ENCODE measurements at regions not wholly inside any gene's neighbourhood (a gene's known extent, or its start where the extent isn't known, plus 50 kb on each side); places are given as distances from the start of the nearest gene placed in this dataset.
"Not testable (repeated sequence)": the region's sequence is repeated elsewhere in the genome, so short reads cannot be mapped to it uniquely, and the experiment has no call there.

DNA sequence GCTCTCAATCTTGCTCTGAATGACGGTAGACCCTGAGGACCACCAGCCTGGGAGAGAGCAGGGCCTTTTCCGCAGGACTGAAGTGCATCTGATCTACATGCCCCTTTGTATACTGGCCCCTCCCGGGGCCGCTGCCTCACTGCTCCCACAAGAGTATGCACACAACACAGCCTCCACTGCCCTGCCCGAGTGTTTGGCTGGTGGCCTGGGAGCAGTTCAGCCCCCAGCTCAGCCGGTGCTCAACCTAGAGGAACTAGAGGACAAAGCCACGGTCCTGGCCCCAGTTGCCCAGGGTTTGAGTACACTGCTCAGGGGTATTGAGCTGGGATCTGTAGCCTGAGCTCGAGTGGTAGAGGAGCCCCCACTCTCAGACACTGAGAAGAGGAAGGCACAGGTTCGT lies 118.9 kb upstream of the CAB39 start:
- no peak for DNase-seq (ENCODE audit: low spot score)

DNA sequence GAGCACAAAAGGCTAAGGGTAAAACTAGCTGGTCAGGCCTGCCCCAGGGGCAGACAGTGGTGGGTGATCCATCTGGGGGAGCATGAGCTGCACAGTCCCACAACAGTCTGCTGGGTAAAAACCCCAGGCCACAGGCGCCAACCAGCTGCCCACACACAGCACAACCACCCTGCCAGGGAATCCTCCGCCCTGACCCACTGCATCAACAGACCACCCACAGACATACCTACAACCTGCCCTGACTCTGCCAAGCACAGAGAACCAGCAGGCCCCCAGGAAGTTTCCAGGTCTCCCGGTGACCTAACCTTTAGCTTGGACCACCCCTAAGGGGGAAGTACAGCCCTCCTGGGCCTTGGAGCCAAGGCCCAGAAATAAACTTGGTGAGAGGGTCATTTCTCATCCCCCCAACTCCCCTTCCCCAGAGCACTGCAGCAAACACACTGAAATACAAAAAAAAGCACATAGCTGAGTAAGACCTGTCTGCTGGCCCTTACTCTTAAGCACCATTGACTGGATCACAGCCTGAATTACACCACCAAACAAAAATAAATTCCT lies 118.3 kb upstream of the CAB39 start:
- no peak for DNase-seq (ENCODE audit: low spot score)

DNA sequence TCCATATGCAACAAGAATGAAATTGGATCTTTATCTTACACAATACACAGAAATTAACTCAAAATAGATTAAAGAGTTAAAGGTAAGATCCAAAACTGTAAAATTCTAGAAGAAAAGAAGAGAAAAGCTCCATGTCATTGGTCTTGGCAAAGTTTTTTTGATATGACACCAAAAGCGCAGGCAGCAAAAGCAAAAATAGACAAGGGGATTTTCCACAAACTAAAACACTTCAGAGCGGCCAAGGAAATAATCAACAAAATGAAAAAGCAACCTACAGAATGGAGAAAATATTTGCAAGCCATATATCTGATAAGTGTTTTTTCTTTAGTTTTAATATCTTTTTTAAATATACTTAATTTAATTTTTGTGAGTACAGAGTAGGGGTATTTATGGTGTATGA lies 112.8 kb upstream of the CAB39 start:
- no peak for DNase-seq (ENCODE audit: low spot score)

DNA sequence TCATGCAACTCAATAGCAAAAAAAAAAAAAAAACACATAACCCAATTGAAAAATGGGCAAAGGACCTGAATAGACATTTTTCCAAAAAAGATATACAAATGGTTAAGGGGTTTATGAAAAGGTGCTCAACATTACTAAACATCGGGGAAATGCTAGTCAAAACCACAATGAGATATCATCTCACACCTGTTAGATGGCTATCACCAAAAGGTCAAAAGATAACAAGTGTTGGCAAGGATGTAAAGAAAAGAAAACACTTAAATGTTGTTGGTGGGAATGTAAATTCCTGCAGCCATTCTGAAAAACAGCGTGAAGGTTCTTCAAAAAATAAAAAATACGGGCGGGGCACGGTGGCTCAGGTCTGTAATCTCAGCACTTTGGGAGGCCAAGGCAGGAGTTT lies 112.4 kb upstream of the CAB39 start:
- no peak for DNase-seq (ENCODE audit: low spot score)

DNA sequence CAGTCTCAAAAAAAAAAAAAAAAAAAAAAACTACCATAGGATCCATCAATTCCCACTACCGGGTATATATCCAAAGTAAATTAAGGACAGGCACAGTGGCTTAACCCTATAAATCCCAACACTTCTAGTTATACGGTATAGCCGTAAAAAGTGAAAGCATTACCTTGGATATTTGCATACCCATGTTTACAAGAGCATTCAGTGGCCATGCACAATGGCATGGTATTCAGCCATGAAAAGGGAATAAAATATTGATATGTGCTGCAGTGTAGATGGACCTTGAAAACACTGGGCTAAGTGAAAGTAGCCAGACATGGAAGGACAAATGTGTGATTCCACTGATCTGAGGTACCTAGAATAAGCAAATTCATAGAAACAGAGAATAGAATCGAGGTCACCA lies 111.8 kb upstream of the CAB39 start:
- DNase-seq (ENCODE audit: low spot score) = no peak

DNA sequence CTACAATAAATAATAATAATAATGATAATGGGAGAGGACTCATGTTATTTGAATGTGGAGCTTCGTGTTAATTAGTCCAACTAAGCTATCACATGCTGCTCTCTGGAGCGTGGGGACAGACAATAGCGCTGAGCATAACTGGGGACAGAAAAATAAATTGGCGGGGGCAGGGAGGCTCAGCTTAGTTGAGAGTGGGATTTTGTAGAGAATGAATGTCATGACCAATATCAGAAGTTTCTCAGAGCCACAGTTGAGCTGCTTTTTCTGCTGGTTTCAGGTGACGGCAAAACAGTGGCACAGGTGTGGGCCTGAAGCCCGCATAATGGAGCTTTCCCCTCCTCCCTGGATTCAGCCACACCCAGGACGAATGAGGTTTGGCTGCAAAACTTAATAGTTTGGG lies 111.1 kb upstream of the CAB39 start:
- DNase-seq (ENCODE audit: low spot score) = no peak

DNA sequence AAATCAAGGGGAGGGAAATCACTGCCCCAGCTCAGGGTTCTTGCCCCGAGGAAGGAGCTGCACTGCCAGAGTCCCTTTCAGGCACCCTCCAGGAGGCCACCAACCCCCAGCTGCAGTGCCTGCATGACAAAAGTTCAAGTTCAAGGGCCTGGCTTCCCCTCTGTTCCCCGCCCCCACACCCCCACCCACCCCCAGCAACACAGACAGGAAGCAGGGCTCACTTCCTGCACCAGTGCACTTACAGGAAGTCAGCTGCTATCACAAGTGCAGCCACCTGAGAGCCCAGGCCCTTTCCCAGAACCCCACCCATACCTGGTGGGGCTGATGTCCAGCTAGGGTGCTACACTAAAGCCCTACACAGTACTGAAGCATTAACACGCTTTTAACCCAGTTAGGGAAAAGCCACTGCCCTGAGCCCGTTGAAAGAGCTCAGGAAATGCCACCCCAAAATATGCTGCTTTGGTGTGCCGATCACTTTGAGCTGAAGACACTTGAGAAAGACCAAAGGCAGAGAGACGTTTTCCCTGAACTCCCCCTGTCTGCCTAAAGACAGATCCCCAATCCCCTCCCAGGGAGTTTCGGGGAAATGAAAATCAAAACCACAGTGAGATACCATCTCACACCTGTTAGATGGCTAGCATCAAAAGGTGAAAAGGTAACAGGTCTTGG lies 109.9 kb upstream of the CAB39 start:
- no peak for DNase-seq (ENCODE audit: low spot score)

DNA sequence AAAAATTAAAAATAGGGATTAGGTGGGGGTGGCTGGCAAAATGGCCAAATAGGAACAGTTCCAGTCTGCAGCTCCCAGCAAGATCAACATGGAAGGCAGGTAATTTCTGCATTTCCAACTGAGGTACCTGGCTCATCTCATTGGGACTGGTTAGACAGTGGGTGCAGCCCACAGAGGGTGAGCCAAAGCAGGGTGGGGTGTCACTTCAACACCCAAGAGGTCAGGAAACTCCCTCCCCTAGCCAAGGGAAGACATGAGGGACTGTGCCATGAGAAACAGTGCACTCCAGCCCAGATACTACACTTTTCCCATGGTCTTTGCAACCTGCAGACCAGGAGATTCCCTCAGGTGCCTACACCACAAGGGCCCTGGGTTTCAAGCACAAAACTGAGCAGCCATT lies 109.3 kb upstream of the CAB39 start:
- not testable (repeated sequence) for DNase-seq (ENCODE audit: low spot score)

DNA sequence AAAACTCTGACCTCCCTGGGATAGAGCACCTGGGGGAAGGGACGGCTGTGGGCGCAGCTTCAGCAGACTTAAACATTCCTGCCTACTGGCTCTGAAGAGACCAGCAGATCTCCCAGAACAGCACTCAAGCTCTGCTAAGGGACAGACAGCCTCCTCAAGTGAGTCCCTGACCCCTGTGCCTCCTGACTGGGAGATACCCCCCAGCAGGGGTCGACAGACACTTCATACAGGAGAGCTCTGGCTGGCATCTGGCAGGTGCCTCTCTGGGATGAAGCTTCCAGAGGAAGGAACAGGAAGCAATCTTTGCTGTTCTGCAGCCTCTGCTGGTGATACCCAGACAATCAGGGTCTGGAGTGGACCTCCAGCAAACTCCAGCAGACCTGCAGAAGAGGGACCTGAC lies 108.5 kb upstream of the CAB39 start:
- DNase-seq (ENCODE audit: low spot score) = not testable (repeated sequence)

DNA sequence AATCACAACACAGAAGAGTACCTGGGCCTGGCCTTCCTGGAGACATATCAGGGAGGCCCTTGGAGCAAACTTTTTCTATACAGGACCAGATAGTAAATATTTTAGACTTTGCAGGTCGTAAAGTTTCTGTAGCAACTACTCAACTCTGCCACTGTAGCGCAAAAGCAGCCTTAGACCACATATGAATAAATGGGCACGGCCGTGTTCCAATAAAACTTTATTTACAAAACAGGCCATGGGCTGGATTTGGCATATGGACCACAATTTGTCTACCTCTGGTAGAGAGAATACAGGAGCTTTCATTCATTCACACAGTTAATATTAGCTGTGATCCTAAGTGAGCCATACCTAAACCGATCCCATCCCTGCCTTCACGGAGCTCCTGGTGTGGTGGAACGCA lies 98.6 kb upstream of the CAB39 start:
- no peak for DNase-seq (ENCODE audit: low spot score)

DNA sequence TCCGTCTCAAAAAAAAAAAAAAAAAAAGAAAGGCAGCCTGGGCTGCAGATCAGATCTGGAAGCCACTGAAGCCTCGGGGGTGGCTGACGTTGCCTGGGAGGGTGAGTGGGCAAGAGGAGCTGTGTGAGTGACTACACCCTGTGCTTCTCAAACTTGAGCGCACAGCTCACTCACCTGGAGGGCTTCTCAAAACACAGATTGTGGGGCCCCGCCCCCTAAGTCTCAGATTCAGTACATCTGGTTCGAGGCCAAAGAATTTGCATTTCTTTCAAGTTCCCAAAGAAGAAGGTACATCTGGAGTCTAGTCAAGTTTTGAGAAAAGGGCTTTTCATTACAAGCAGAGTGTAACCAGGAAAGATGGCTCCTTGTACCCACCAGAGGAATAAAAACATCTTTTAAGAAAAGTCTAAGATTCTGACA lies 97.7 kb upstream of the CAB39 start:
- no peak for DNase-seq (ENCODE audit: low spot score)

DNA sequence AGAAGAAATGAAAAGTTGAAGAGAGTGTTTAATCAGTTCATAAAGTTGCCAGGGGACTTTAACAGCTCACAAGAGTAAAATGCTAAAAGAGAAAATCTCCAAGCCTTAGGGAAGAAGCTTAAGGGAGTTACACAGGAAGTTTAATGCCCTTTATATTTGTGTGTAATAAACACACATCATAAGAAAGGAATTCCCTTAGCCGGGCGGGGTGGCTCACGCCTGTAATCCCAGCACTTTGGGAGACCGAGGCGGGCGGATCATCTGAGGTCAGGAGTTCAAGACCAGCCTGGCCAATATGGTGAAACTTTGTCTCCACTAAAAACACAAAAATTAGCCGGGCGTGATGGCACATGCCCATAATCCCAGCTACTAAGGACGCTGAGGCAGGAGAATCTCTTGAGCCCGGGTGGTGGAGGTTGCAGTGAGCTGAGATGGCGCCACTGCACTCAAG lies 95.4 kb upstream of the CAB39 start:
- DNase-seq (ENCODE audit: low spot score) = not testable (repeated sequence)

DNA sequence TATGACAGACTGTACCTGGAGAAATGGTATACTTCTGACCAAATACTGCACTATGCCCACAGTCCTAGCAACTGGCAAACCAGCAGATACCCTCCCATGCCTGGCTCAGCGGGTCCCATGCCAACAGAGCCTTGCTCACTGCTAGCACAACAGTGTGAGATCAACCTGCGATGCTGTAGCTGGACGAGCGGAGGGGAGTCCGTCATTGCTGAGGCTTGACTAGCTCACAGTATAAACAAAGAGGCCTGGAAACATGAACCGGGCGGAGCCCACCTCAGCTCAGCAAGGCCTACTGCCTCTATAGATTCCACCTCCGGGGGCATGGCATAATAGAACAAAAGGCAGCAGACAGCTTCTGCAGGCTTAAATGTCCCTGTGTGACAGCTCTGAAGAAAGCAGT lies 93.2 kb upstream of the CAB39 start:
- no peak for DNase-seq (ENCODE audit: low spot score)

DNA sequence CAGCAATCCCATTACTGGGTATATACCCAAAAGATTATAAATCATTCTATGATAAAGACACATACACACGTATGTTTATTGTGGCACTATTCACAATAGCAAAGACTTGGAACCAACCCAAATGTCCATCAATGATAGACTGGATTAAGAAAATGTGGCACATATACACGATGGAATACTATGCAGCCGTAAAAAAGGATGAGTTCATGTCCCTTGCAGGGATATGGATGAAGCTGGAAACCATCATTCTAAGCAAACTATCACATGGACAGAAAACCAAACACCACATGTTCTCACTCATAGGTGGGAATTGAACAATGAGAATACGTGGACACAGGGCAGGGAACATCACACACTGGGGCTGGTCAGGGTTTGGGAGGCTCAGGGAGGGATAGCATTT lies 87.4 kb upstream of the CAB39 start:
- not testable (repeated sequence) for DNase-seq (ENCODE audit: low spot score)

DNA sequence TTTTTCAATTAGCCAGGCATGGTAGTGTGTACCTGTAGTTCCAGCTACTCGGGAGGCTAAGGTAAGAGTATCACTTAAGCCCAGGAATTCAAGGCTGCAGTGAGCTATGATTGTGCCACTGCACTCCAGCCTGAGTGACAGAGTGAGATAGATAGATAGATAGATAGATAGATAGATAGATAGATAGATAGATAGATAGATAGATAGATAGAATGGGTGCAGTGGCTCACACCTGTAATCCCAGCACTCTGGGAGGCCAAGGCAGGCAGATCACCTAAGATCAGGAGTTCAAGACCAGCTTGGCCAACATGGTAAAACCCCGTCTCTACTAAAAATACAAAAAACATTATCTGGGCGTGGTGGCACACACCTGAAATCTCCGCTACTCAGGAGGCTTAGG lies 85.6 kb upstream of the CAB39 start:
- not testable (repeated sequence) for DNase-seq (ENCODE audit: low spot score)

DNA sequence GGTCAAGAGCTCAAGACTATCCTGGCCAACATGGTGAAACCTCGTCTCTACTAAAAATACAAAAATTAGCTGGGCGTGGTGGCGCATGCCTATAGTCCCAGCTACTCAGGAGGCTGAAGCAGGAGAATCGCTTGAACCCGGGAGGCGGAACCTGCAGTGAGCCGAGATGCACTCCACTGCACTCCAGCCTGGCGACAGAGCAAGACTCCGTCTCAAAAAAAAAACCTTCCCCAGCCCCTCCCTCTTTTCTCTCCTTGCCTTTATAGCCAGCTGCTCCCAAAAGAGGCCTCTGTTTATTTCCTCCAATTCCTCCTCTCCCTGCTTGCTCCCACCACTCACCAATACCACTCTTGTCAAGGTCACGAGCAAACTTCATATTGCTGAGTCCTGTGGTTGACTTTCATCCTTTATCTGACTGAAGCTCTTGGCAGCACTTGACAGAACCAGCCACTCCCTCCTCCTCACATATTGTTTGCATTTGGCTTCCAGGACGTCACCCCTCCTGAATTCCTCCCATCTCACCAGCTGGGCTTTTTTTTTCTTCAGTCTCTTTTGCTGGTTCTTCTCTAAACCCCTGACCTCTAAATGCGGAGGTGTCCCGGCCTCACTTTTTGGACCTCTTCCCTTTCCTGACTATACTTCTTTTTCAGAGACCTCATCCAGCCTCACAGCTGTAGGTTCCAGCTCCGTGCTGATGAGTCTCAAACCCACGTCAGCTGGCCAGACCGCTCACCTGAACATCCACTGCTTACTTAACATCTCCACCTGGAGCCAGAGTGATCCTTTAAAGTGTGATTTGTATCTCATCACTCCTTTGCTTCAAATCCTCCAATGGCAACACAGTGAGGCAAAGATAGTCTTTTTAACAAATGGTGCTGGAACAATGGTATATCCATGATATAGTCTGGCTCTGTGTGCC lies 84.6 kb upstream of the CAB39 start:
- DNase-seq (ENCODE audit: low spot score) = no peak

DNA sequence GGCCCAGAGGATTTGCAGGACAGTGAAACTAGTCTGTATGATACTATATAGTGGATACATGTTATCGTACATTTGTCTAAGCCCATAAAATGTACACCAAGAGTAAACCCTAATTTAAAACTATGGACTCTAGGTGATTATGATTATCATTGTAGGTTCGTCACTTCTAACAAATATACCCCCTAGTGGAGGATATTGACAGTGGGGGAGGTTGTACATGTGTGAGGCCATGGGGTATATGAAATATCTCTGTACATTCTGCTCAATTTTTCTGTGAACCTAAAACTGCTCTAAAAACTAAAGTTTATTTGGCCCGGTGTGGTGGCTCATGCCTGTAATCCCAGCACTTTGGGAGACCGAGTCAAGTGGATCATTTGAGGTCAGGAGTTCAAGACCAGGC lies 81.2 kb upstream of the CAB39 start:
- DNase-seq (ENCODE audit: low spot score) = no peak

DNA sequence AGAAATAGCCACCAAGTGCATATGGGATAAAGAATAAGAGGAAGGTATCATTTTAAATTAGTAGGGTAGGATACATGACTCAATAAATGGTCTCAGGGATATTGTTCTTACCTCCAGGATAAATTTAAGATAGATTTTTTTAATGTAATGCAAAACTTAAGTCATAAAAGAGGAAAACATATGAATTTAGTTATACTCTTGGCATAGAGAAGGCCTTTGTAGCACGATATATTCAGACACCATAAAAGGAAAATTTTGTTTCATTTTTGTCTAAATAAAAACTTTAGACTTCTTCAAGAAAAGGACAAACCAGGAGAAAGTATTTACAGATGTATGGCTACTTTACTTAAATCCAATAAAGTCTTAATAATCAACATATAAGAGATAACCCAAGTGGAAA lies 78.5 kb upstream of the CAB39 start:
- DNase-seq (ENCODE audit: low spot score) = no peak

DNA sequence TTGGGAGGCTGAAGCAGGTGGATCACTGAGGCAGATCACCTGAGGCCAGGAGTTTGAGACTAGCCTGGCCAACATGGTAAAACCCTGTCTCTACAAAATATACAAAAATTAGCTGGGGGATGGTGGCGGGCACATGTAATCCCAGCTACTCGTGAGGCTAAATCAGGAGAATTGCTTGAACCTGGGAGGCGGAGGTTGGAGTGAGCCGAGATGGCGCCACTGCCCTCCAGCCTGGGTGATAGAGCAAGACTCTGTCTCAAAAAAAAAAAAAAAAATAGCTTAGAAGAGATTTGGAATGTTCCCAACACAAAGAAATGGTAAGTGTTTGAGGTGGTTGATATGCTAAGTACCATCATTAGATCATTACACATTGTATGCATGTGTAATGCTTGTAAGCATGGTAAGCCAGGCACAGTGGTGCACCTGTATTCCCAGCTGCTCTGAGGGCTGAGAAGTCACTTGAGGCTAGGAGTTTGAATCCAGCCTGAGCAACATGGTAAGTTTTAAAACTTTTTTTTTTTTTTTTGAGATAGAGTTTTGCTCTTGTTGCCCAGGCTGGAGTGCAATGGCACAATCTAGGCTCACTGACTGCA lies 77.8 kb upstream of the CAB39 start:
- not testable (repeated sequence) for DNase-seq (ENCODE audit: low spot score)

DNA sequence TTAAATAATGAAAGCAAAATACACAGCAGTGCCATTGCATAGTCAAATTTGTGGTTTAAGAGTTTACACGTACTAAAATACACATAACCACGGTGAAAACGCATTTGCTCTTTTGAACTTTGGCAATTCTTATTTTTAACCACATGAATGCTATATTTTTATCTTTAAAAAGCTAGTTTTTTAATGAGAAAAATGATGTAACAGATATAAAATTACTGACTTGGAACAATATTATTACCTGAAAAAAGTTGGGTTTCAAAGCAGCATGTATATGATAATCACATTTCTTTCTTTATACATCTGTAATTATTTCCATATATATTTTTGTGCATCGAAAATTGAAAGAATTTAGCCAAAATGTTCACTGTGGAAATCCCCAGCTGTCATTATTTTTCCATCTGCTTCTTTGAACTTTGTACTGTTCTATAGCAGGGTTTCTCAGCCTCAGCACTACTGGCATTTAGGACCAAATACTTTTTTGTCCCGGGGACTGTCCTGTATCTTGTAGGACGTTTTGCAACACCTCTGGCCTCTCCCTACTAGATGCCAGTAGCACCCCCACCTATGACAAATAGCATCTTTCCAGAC lies 75.9 kb upstream of the CAB39 start:
- no peak for DNase-seq (ENCODE audit: low spot score)

DNA sequence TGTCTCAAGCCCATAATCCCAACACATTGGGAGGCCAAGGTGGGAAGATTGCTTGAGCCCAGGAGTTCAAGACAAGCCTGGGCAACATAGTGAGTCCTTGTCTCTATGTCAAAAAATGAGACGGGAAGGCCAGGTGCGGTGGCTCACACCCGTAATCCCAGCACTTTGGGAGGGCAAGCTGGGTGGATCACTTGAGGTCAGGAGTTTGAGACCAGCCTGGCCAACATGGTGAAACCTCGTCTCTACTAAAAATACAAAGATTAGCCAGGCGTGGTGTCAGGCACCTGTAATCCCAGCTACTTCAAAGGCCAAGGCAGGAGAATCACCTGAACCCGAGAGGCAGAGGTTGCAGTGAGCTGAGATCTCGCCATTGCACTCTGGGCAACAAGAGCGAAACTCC lies 75.2 kb upstream of the CAB39 start:
- DNase-seq (ENCODE audit: low spot score) = not testable (repeated sequence)

DNA sequence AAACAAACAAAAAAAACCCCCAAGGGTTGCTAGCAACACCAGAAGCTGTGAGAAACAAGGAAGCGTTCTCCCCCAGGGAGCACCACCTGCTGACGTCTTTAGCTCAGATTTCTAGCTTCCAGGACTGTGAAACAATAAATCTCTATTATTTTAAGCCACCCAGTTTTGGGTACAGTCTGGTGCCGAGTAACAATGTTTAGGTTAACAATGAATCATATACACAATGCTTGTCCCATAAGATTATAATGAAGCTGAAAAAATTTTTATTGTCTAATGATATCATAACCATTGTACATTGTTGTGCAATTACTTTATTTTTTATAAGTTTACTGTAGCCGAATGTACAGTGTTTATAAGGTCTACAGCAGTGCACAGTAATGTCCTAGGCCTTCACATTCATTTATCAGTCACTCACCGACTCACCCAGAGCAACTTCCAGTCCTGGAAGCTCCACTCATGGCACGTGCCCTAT lies 72.1 kb upstream of the CAB39 start:
- no peak for DNase-seq (ENCODE audit: low spot score)
